ENCODE measurements at regions not wholly inside any gene's neighbourhood (a gene's known extent, or its start where the extent isn't known, plus 50 kb on each side); places are given as distances from the start of the nearest gene placed in this dataset.

GRCh38 chr22:48849963-48850657 lies 977.6 kb downstream of the BRD1 start:
- Histone ChIP-seq H3K23ac (ENCODE audit: low read depth, low read length) (no peak overlapping the region), H3K14ac (replicated peaks; ENCODE audit: low read depth, low read length) (no peak overlapping the region), H2AK5ac (ENCODE audit: low read depth, low read length) (no peak overlapping the region), H3K9me3 (ENCODE audit: control insufficient read depth, insufficient read depth, low read length) (peaks cover 56% of the 10 kb centered on the region), H2BK120ac (ENCODE audit: low read depth, low read length) (no peak overlapping the region), H4K8ac (ENCODE audit: low read depth in 2 of 2, low read length in 2 of 2) (no peak overlapping the region), H4K20me1 (ENCODE audit: insufficient read depth, low read length) (no peaks in the 10 kb centered on the region), H3K9ac (ENCODE audit: low read depth, low read length) (no peak overlapping the region), H3K79me1 (ENCODE audit: low read depth in 1 of 2, low read length in 2 of 2) (no peaks in the 10 kb centered on the region), H3K4ac (ENCODE audit: low read depth, low read length) (no peak overlapping the region), H3K27ac (ENCODE audit: insufficient read depth, low read length) (no peak overlapping the region), H2AK9ac (replicated peaks; ENCODE audit: low read depth, low read length, poor library complexity) (no peak overlapping the region), H2BK20ac (ENCODE audit: low read depth, low read length) (no peak overlapping the region), H3K9me1 (ENCODE audit: insufficient read depth, low read length) (no peaks in the 10 kb centered on the region), H3K4me3 (ENCODE audit: insufficient read depth, low read depth, low read length) (no peak overlapping the region), H3K18ac (ENCODE audit: low read depth, low read length) (no peak overlapping the region), H4K5ac (ENCODE audit: low read depth, low read length) (no peak overlapping the region), H2BK5ac (ENCODE audit: low read depth, low read length, poor library complexity, severe bottlenecking) (no peak overlapping the region), H3K4me2 (ENCODE audit: low read depth, low read length) (no peak overlapping the region), H3K4me1 (ENCODE audit: control insufficient read depth, insufficient read depth, low read length) (no peaks in the 10 kb centered on the region), H4K91ac (ENCODE audit: insufficient read depth, low read depth, low read length) (no peak overlapping the region), H3K36me3 (ENCODE audit: control insufficient read depth, insufficient read depth, low read length) (no peaks in the 10 kb centered on the region), H3K27me3 (ENCODE audit: control insufficient read depth, insufficient read depth, low read length) (no peaks in the 10 kb centered on the region), H3K56ac (ENCODE audit: extremely low read depth, insufficient read depth, low read length) (no peak overlapping the region), H2AFZ (replicated peaks; ENCODE audit: low read length, poor library complexity) (no peak overlapping the region), H2BK15ac (ENCODE audit: low read depth, low read length) (no peak overlapping the region)
- ATAC-seq (ENCODE audit: low read depth) (no peak), DNase-seq (no peak)
- intact Hi-C loops (cut with micrococcal nuclease) = no loop called here
- TF ChIP-seq POLR2A (IDR thresholded peaks at IDR 0.05; ENCODE audit: low read depth, low read length) (no peak), SMC3 (IDR thresholded peaks at IDR 0.05; ENCODE audit: low read depth, low read length) (no peak), CHD1 (IDR thresholded peaks at IDR 0.05; ENCODE audit: low read depth, low read length) (no peak), CTCF (conservative IDR thresholded peaks at IDR 0.05; ENCODE audit: low read depth, low read length) (no peak), FOS (IDR thresholded peaks at IDR 0.05; ENCODE audit: low read depth, low read length) (no peak), CEBPB (IDR thresholded peaks at IDR 0.05; ENCODE audit: low read depth, low read length) (no peak), RFX5 (IDR thresholded peaks at IDR 0.05; ENCODE audit: low read depth, low read length) (no peak), RCOR1 (IDR thresholded peaks at IDR 0.05; ENCODE audit: insufficient replicate concordance, low read length) (no peak), MXI1 (IDR thresholded peaks at IDR 0.05; ENCODE audit: borderline replicate concordance, low read depth, low read length) (no peak), ELK1 (IDR thresholded peaks at IDR 0.05; ENCODE audit: borderline replicate concordance, low read depth, low read length) (no peak), RAD21 (IDR thresholded peaks at IDR 0.05; ENCODE audit: low read length) (no peak), NFE2L2 (IDR thresholded peaks at IDR 0.05; ENCODE audit: low read depth, low read length) (no peak), MAFK (IDR thresholded peaks at IDR 0.05; ENCODE audit: low read depth, low read length) (no peak), BHLHE40 (IDR thresholded peaks at IDR 0.05; ENCODE audit: low read depth, low read length) (no peak), USF2 (IDR thresholded peaks at IDR 0.05; ENCODE audit: low read depth, low read length) (no peak), MAZ (IDR thresholded peaks at IDR 0.05; ENCODE audit: borderline replicate concordance, low read depth, low read length) (no peak)
- no TSS peak for BruUV-seq (replicated peaks)
- WGBS, 2 experiments (ENCODE audit: extremely low coverage in 2 of 2, insufficient read length in 1 of 2) = 33% methylated on average over 3 of the region's 13 CpGs; no CpG with 5 or more reads in 1 of the 2 experiments
- ChIA-PET CTCF (no interaction called here), POLR2A (ENCODE audit: unreplicated experiment) (no interaction called here)
- dilution Hi-C loops (cut with HindIII; ENCODE audit: low sequenced_read_pairs, unreplicated experiment) = no loop called here
- in situ Hi-C loops (cut with MboI; ENCODE audit: low sequenced_read_pairs) = no loop called here

Data from IMR-90 (cell line).